Astrocyte (in vitro differentiated cells and primary cell): ENCODE measurements at regions not wholly inside any gene's neighbourhood (a gene's known extent, or its start where the extent isn't known, plus 50 kb on each side); places are given as distances from the start of the nearest gene placed in this dataset.
A peak's percentile ranks its signal among the peaks of the same experiment; 100 is the strongest.

Experiments used
- DNase-seq: peaks from one replicate; pipeline ENCODE4 v3.0.0-alpha.2; 2010; ENCODE audit warnings: low read depth
- FAIRE-seq: peaks from 2 replicates; lab custom pipeline; 2011; peaks lifted over from hg19 to GRCh38; lab: Jason Lieb, UNC
- H2AFZ ChIP-seq: 2 replicates; pipeline ENCODE4 v1.6.0; 2012; ENCODE audit warnings: low read depth, low read length, inconsistent platforms
- H3K27ac ChIP-seq: 2 replicates; pipeline ENCODE4 v1.5.1; 2011; ENCODE audit warnings: low read depth, low read length, inconsistent platforms
- H3K27me3 ChIP-seq: 2 replicates; pipeline ENCODE4 v1.6.0; 2011; ENCODE audit warnings: low read length, inconsistent platforms; ENCODE audit not compliant: insufficient read depth
- H3K36me3 ChIP-seq: 2 replicates; pipeline ENCODE4 v1.5.1; 2011; ENCODE audit warnings: low read length, inconsistent platforms; ENCODE audit not compliant: insufficient read depth
- H3K4me1 ChIP-seq: 2 replicates; pipeline ENCODE4 v1.5.1; 2011; ENCODE audit warnings: low read length, inconsistent platforms; ENCODE audit not compliant: insufficient read depth
- H3K4me2 ChIP-seq: 2 replicates; pipeline ENCODE4 v1.6.0; 2012; ENCODE audit warnings: low read length, inconsistent platforms
- H3K4me3 ChIP-seq: 2 replicates; pipeline ENCODE4 v1.5.1; 2011; ENCODE audit warnings: low read depth, mild to moderate bottlenecking, low read length, inconsistent platforms; ENCODE audit not compliant: insufficient read depth
- H3K79me2 ChIP-seq: 2 replicates; pipeline ENCODE4 v1.6.0; 2012; ENCODE audit warnings: mild to moderate bottlenecking, low read length, inconsistent platforms; ENCODE audit not compliant: insufficient read depth
- H3K9ac ChIP-seq: 2 replicates; pipeline ENCODE4 v1.6.0; 2012; ENCODE audit warnings: mild to moderate bottlenecking, low read length, inconsistent platforms
- H3K9me3 ChIP-seq: 2 replicates; pipeline ENCODE4 v1.5.1; 2012; ENCODE audit warnings: low read depth, mild to moderate bottlenecking, low read length, inconsistent platforms; ENCODE audit not compliant: insufficient read depth
- H4K20me1 ChIP-seq: 2 replicates; pipeline ENCODE4 v1.6.0; 2012; ENCODE audit warnings: low read length, inconsistent platforms; ENCODE audit not compliant: insufficient read depth
- H3K27ac Mint-ChIP-seq: one replicate; pipeline ENCODE4 v1.8.0; 2021; ENCODE audit warnings: mild to moderate bottlenecking, mixed read lengths; ENCODE audit not compliant: unreplicated experiment
- H3K27me3 Mint-ChIP-seq: one replicate; pipeline ENCODE4 v1.8.0; 2021; ENCODE audit warnings: low read depth, mixed read lengths; ENCODE audit not compliant: unreplicated experiment
- H3K36me3 Mint-ChIP-seq: one replicate; pipeline ENCODE4 v1.8.0; 2021; ENCODE audit warnings: low read depth, mixed read lengths; ENCODE audit not compliant: unreplicated experiment
- H3K4me1 Mint-ChIP-seq: one replicate; pipeline ENCODE4 v1.8.0; 2021; ENCODE audit warnings: low read depth, mixed read lengths; ENCODE audit not compliant: unreplicated experiment
- H3K4me3 Mint-ChIP-seq: one replicate; pipeline ENCODE4 v1.8.0; 2021; ENCODE audit warnings: mild to moderate bottlenecking, moderate library complexity, mixed read lengths; ENCODE audit not compliant: unreplicated experiment
- H3K9me3 Mint-ChIP-seq: one replicate; pipeline ENCODE4 v1.8.0; 2021; ENCODE audit warnings: mild to moderate bottlenecking, mixed read lengths; ENCODE audit not compliant: unreplicated experiment
- EZH2 ChIP-seq: IDR thresholded peaks from 2 replicates; pipeline ENCODE4 v1.6.1; 2012; ENCODE audit warnings: mild to moderate bottlenecking, low read length, inconsistent platforms; ENCODE audit not compliant: insufficient read depth
- TF ChIP-seq, protein P1 (sequence below): IDR thresholded peaks from 2 replicates; pipeline ENCODE4 v1.5.1; 2011; ENCODE audit warnings: low read depth, mild to moderate bottlenecking, inconsistent platforms, low read length, moderate library complexity; ENCODE audit not compliant: insufficient read depth

DNA sequence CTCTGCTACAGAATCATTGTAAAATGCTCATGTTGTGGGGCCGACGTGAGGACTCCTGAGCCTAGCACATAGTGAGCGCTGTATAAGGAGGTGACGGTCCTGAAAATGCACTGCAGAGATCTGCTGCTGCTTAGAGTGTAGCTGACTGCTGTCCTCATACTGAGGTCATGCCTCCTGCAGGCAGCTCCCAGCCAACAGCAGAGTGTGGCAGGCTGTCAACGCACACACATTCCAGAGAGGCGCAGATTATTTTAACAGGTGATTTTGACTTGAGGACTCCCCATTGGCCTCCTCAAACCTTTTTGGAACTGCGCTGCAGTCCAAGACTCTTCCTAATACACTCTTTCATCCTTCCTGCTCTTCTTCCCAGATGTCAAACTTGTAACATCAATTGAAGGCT lies 119.8 kb upstream of the KCNJ6 start:
- Histone ChIP-seq H3K36me3 (no peaks in the 10 kb centered on the region), H3K4me3 (no peak overlapping the region), H3K4me1 (no peaks in the 10 kb centered on the region), H3K4me2 (no peak overlapping the region), H3K27ac (no peak overlapping the region), H4K20me1 (no peaks in the 10 kb centered on the region), H3K79me2 (no peaks in the 10 kb centered on the region), H2AFZ (no peak overlapping the region), H3K27me3 (peaks cover 3% of the 10 kb centered on the region), H3K9me3 (no peaks in the 10 kb centered on the region), H3K9ac (no peak overlapping the region)
- H3K4me1 Mint-ChIP-seq, result peaks cover 20% of the 10 kb centered on the region
- no peaks in the 10 kb centered on the region for H3K36me3 Mint-ChIP-seq
- TF ChIP-seq, protein P1, sequence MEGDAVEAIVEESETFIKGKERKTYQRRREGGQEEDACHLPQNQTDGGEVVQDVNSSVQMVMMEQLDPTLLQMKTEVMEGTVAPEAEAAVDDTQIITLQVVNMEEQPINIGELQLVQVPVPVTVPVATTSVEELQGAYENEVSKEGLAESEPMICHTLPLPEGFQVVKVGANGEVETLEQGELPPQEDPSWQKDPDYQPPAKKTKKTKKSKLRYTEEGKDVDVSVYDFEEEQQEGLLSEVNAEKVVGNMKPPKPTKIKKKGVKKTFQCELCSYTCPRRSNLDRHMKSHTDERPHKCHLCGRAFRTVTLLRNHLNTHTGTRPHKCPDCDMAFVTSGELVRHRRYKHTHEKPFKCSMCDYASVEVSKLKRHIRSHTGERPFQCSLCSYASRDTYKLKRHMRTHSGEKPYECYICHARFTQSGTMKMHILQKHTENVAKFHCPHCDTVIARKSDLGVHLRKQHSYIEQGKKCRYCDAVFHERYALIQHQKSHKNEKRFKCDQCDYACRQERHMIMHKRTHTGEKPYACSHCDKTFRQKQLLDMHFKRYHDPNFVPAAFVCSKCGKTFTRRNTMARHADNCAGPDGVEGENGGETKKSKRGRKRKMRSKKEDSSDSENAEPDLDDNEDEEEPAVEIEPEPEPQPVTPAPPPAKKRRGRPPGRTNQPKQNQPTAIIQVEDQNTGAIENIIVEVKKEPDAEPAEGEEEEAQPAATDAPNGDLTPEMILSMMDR, result no peak
- H3K27ac Mint-ChIP-seq, result no peak overlapping the region
- no peak for DNase-seq
- no peak for FAIRE-seq
- no peaks in the 10 kb centered on the region for H3K9me3 Mint-ChIP-seq
- peak overlapping the region; percentile 31 for H3K4me3 Mint-ChIP-seq
- H3K27me3 Mint-ChIP-seq, result no peaks in the 10 kb centered on the region

DNA sequence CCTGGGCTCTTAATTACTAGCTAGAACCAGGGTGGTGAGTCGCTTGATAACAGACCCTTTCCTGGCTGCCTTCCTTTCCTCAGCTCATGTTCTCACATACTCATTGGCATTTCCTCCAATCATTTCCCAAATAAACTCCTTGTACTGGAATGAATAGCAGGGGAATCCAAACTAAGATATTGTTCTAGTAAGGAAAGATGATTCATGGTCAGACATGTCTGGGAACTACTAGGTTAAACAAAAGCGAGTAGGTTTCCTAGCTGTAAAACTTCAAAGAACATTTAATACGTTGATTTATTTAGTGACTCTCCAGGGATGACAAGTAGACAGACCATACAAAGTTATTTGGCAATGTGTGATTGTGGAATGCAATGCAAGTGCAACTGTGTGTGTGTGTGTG lies 121.2 kb upstream of the KCNJ6 start:
- Histone ChIP-seq H3K4me1 (no peaks in the 10 kb centered on the region), H3K36me3 (no peaks in the 10 kb centered on the region), H3K9ac (no peak overlapping the region), H3K27me3 (peaks cover 3% of the 10 kb centered on the region), H3K4me3 (no peak overlapping the region), H3K4me2 (no peak overlapping the region), H4K20me1 (no peaks in the 10 kb centered on the region), H3K9me3 (no peaks in the 10 kb centered on the region), H3K27ac (no peak overlapping the region), H3K79me2 (no peaks in the 10 kb centered on the region), H2AFZ (no peak overlapping the region)
- Mint-ChIP-seq H3K4me3 (no peak overlapping the region), H3K27me3 (no peaks in the 10 kb centered on the region), H3K4me1 (peaks cover 23% of the 10 kb centered on the region), H3K27ac (no peak overlapping the region), H3K36me3 (no peaks in the 10 kb centered on the region), H3K9me3 (no peaks in the 10 kb centered on the region)
- DNase-seq, result peak; percentile 27
- FAIRE-seq, result no peak
- TF ChIP-seq, protein P1, result no peak
- no peak for TF ChIP-seq EZH2

DNA sequence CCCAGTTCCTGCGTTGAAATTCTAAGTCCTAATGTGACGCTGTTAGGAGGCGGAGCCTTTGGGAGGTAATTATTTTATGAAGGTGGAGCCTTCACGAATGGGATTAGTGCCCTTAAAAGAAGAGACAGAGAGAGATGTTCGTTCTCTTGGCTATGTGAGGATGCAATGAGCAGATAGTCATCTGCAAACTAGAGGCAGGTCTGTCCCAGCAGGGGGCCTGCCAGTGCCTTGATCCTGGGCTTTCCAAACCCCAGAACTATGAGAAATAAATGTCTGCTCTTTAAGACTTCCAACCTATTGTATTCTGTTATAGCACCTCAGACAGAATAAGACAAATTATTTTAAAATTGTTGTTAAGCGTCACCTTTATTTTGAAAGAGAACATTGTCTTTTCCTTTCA lies 123.1 kb upstream of the KCNJ6 start:
- Histone ChIP-seq H3K4me1 (no peaks in the 10 kb centered on the region), H3K9me3 (no peaks in the 10 kb centered on the region), H3K27ac (no peak overlapping the region), H3K36me3 (no peaks in the 10 kb centered on the region), H3K4me2 (no peak overlapping the region), H3K9ac (no peak overlapping the region), H2AFZ (no peak overlapping the region), H3K79me2 (no peaks in the 10 kb centered on the region), H3K27me3 (peaks cover 3% of the 10 kb centered on the region), H4K20me1 (no peaks in the 10 kb centered on the region), H3K4me3 (no peak overlapping the region)
- H3K36me3 Mint-ChIP-seq, result no peaks in the 10 kb centered on the region
- FAIRE-seq, result no peak
- H3K4me1 Mint-ChIP-seq, result peaks cover 22% of the 10 kb centered on the region
- H3K27ac Mint-ChIP-seq, result no peak overlapping the region
- no peaks in the 10 kb centered on the region for H3K9me3 Mint-ChIP-seq
- no peak overlapping the region for H3K4me3 Mint-ChIP-seq
- no peak for TF ChIP-seq EZH2
- TF ChIP-seq, protein P1, result no peak
- DNase-seq, result no peak
- H3K27me3 Mint-ChIP-seq, result no peaks in the 10 kb centered on the region
